Fibroblast of lung (primary cell): ENCODE measurements at regions not wholly inside any gene's neighbourhood (a gene's known extent, or its start where the extent isn't known, plus 50 kb on each side); places are given as distances from the start of the nearest gene placed in this dataset.

Experiments used
- DNase-seq, 2 donors: peaks; one replicate each; pipeline versions ENCODE4 v3.0.0 to v3.0.0-alpha.2; 2010; ENCODE audit warnings: low read depth in 2 of 2
- H2AFZ ChIP-seq: 2 replicates; pipeline ENCODE4 v1.5.1; 2012; ENCODE audit warnings: low read length, control low read depth, inconsistent platforms
- H3K27ac ChIP-seq: 2 replicates; pipeline ENCODE4 v1.5.1; 2011; ENCODE audit warnings: low read length, control low read depth; ENCODE audit not compliant: insufficient read depth
- H3K27me3 ChIP-seq: 2 replicates; pipeline ENCODE4 v1.5.1; 2011; ENCODE audit warnings: mild to moderate bottlenecking, low read length; ENCODE audit not compliant: control insufficient read depth, insufficient read depth
- H3K36me3 ChIP-seq: 2 replicates; pipeline ENCODE4 v1.5.1; 2011; ENCODE audit warnings: low read length; ENCODE audit not compliant: control insufficient read depth, insufficient read depth
- H3K4me1 ChIP-seq: 2 replicates; pipeline ENCODE4 v1.5.1; 2011; ENCODE audit warnings: low read length; ENCODE audit not compliant: control insufficient read depth, insufficient read depth; ENCODE audit errors: extremely low read depth
- H3K4me2 ChIP-seq: 2 replicates; pipeline ENCODE4 v1.5.1; 2011; ENCODE audit warnings: low read length, control low read depth; ENCODE audit not compliant: insufficient read depth; ENCODE audit errors: extremely low read depth
- H3K4me3 ChIP-seq, 4 experiments: fragments of 200-600 bp in 1 of 4; sonication (generic) in 1 of 4; replicated peaks in 1 of 4; 2 replicates each; pipeline ENCODE4 v1.5.1; 2011 to 2016; ENCODE audit warnings: low read length in 4 of 4, low read depth in 3 of 4, mild to moderate bottlenecking in 3 of 4, control low read depth in 2 of 4, inconsistent platforms in 1 of 4, mixed read lengths in 1 of 4; ENCODE audit not compliant: insufficient read depth in 1 of 4; ENCODE audit errors: control extremely low read depth in 1 of 4
- H3K79me2 ChIP-seq: 2 replicates; pipeline ENCODE4 v1.5.1; 2012; ENCODE audit warnings: mild to moderate bottlenecking, low read length, inconsistent platforms; ENCODE audit not compliant: control insufficient read depth, insufficient read depth
- H3K9ac ChIP-seq: 2 replicates; pipeline ENCODE4 v1.5.1; 2011; ENCODE audit warnings: mild to moderate bottlenecking, low read length, control low read depth; ENCODE audit not compliant: insufficient read depth
- H3K9me3 ChIP-seq: 2 replicates; pipeline ENCODE4 v1.5.1; 2012; ENCODE audit warnings: low read depth, low read length; ENCODE audit not compliant: control insufficient read depth, insufficient read depth
- H4K20me1 ChIP-seq: 2 replicates; pipeline ENCODE4 v1.5.1; 2011; ENCODE audit warnings: low read length; ENCODE audit not compliant: control insufficient read depth, insufficient read depth; ENCODE audit errors: extremely low read depth
- EZH2 ChIP-seq: IDR thresholded peaks from 2 replicates; pipeline ENCODE4 v1.5.1; 2012; ENCODE audit warnings: low read length, control low read depth, mild to moderate bottlenecking; ENCODE audit errors: missing control alignments
- TF ChIP-seq, protein P1 (sequence below), 2 donors: IDR thresholded peaks in 1 of 2; conservative IDR thresholded peaks in 1 of 2; 1 replicate in 1 of 2; 2 replicates in 1 of 2; pipeline ENCODE4 v1.5.1; 2011 to 2012; ENCODE audit warnings: low read length in 2 of 2, control low read depth in 1 of 2, inconsistent platforms in 1 of 2, low read depth in 1 of 2, mild to moderate bottlenecking in 1 of 2

DNA sequence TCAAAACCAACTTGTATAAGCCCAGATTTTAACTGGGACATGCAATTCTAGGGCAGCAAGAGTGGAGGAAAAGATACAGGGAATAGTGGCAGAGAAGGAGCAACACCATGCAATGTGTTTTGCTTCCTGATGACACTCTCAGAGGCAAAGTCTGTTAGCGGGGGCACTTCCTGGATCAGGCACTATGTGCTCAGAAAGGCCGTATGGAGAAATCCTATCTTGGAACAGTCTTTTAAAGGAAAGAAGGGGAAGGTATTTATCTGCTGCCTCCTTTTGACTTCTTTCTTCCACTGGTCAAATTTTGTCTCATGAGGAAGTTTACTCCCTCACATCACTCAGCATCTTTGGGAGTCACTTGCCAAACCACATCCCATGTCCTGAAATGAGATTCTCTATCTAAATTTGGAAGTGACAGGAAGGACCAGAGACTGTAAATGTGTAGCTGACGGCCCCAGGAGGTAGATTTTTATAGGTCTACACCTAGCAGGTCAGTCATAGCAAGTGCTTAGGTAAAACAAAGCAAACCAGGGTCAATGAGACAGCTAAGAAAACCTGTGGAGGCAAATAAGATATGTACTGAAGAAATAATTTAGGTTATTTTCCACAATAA, 91.7 kb upstream of the ELOVL5 start:
- Histone ChIP-seq H3K4me1 (peaks cover 3% of the 10 kb centered on the region), H3K4me2 (no peak overlapping the region), H3K9me3 (no peaks in the 10 kb centered on the region), H3K36me3 (no peaks in the 10 kb centered on the region), H3K27ac (no peak overlapping the region), H4K20me1 (no peaks in the 10 kb centered on the region), H3K79me2 (no peaks in the 10 kb centered on the region), H3K4me3 (no peak overlapping the region), H3K27me3 (no peaks in the 10 kb centered on the region), H2AFZ (no peak overlapping the region), H3K9ac (no peak overlapping the region)
- peak; percentile 25 to 28 for DNase-seq
- TF ChIP-seq EZH2, result no peak
- TF ChIP-seq, protein P1, sequence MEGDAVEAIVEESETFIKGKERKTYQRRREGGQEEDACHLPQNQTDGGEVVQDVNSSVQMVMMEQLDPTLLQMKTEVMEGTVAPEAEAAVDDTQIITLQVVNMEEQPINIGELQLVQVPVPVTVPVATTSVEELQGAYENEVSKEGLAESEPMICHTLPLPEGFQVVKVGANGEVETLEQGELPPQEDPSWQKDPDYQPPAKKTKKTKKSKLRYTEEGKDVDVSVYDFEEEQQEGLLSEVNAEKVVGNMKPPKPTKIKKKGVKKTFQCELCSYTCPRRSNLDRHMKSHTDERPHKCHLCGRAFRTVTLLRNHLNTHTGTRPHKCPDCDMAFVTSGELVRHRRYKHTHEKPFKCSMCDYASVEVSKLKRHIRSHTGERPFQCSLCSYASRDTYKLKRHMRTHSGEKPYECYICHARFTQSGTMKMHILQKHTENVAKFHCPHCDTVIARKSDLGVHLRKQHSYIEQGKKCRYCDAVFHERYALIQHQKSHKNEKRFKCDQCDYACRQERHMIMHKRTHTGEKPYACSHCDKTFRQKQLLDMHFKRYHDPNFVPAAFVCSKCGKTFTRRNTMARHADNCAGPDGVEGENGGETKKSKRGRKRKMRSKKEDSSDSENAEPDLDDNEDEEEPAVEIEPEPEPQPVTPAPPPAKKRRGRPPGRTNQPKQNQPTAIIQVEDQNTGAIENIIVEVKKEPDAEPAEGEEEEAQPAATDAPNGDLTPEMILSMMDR (conservative IDR thresholded peaks at IDR 0.05 in 1 of 2, IDR thresholded peaks at IDR 0.05 in 1 of 2; ENCODE audit: low read depth in 1 of 2, low read length in 2 of 2), result no peak

DNA sequence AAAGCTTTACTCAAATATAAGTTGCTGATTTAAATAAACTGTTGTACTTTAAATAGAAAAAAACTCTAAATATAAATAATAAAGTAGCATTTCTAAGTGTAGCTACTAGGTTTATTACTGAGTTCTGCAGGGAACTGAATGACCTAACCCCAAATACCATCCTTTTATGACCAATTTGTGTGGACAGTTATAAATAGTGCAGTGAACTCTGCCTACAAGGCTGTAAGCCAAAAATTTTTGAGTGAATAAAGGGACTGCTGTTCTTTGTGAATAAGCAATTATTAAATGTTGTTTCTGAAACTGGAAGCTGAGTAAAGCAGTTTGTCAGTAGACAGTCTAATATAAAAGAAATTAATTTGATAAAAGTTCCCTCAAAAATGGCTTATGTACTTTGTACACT, 90.8 kb upstream of the ELOVL5 start:
- Histone ChIP-seq H3K27me3 (no peaks in the 10 kb centered on the region), H3K27ac (no peak overlapping the region), H3K4me2 (no peak overlapping the region), H3K36me3 (no peaks in the 10 kb centered on the region), H3K4me3 (no peak overlapping the region), H3K79me2 (no peaks in the 10 kb centered on the region), H2AFZ (no peak overlapping the region), H3K9ac (no peak overlapping the region), H3K9me3 (no peaks in the 10 kb centered on the region), H4K20me1 (no peaks in the 10 kb centered on the region), H3K4me1 (peaks cover 3% of the 10 kb centered on the region)
- TF ChIP-seq, protein P1 (conservative IDR thresholded peaks at IDR 0.05 in 1 of 2, IDR thresholded peaks at IDR 0.05 in 1 of 2; ENCODE audit: low read depth in 1 of 2, low read length in 2 of 2), result no peak
- TF ChIP-seq EZH2, result no peak
- peak; percentile 70 to 84 for DNase-seq

DNA sequence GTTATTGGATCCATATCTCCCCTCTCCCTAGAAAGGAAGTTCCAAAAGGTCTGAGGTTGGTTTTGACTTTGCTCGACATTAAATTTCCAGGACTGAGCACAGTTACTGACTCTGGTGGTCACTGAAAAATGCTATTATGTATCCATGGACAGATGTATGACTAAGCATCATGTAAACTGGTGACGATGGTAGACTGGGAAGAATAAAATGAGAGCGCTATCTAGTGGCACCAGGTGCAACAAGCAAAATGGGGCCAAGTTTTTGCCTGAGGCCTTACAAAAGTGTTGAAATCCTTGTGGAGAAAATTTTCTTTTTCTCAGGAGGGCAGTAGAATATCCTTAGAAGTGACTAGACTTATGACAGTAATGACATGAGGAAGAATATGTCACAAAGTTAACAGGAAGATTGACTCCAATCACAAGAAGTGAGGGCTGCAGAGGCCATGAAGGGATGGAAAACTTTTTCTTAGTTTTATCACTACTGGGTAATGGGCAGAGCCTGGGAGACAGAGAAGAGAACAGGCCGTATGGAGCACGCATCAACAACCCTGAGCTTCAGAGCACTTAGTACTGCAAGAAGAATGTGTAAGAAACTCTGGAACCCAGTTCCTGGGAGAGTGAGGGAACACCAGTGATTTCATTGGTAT, 88.9 kb upstream of the ELOVL5 start:
- H3K4me3 ChIP-seq, result no peak overlapping the region
- H3K4me1 ChIP-seq, result peaks cover 3% of the 10 kb centered on the region
- H3K36me3 ChIP-seq, result no peaks in the 10 kb centered on the region
- H4K20me1 ChIP-seq, result no peaks in the 10 kb centered on the region
- H3K27me3 ChIP-seq, result no peaks in the 10 kb centered on the region
- peak; percentile 89 to 91 for DNase-seq
- no peak overlapping the region for H3K4me2 ChIP-seq
- H3K9me3 ChIP-seq, result no peaks in the 10 kb centered on the region
- TF ChIP-seq, protein P1 (conservative IDR thresholded peaks at IDR 0.05 in 1 of 2, IDR thresholded peaks at IDR 0.05 in 1 of 2; ENCODE audit: low read depth in 1 of 2, low read length in 2 of 2), result peak; percentile 44 to 71
- TF ChIP-seq EZH2, result no peak
- H2AFZ ChIP-seq, result no peak overlapping the region
- no peaks in the 10 kb centered on the region for H3K79me2 ChIP-seq
- no peak overlapping the region for H3K27ac ChIP-seq
- H3K9ac ChIP-seq, result no peak overlapping the region
